ENCODE measurements at regions not wholly inside any gene's neighbourhood (a gene's known extent, or its start where the extent isn't known, plus 50 kb on each side); places are given as distances from the start of the nearest gene placed in this dataset.

DNA sequence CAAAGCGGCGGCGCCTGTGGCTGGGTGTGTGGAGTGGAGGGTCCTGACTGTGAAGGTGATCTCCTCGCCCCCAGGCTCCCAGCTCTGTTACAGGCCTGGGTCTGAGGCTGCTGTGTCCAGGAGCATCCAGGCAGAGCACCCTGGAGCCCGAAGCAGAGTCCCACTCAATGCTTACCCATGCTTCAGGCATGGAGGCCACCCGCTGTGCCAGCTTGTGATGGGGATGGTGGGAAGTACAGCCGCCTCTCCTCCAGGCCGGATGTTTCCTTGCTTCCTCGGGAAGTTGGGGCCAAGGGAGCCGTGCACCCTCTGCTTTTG is 255.9 kb upstream of the IRX1 start:
- no peak for TF ChIP-seq JUND (IDR thresholded peaks at IDR 0.05; ENCODE audit: low read depth)
- in situ Hi-C loops (cut with HindIII; ENCODE audit: low pct_unique_long_range_greater_than_20kb, low sequenced_read_pairs), result no loop called here

GRCh38 chr5:3339092-3339797 is 256.4 kb upstream of the IRX1 start:
- no peak for DNase-seq (ENCODE audit: low read depth in 1 of 2, low spot score in 1 of 2)
- in situ Hi-C loops (cut with HindIII; ENCODE audit: low pct_unique_long_range_greater_than_20kb, low sequenced_read_pairs), result no loop called here
- TF ChIP-seq JUND (IDR thresholded peaks at IDR 0.05; ENCODE audit: low read depth), result no peak

More for the DNA sequence above, 255.9 kb upstream of the IRX1 start:
- no peak for DNase-seq (ENCODE audit: low read depth in 1 of 2, low spot score in 1 of 2)

GRCh38 chr5:3337812-3338541 is 257.7 kb upstream of the IRX1 start:
- no peak for DNase-seq (ENCODE audit: low read depth in 1 of 2, low spot score in 1 of 2)
- in situ Hi-C loops (cut with HindIII; ENCODE audit: low pct_unique_long_range_greater_than_20kb, low sequenced_read_pairs), result no loop called here
- TF ChIP-seq JUND (IDR thresholded peaks at IDR 0.05; ENCODE audit: low read depth), result no peak

GRCh38 chr5:3336666-3337065 is 259.0 kb upstream of the IRX1 start:
- no peak for DNase-seq (ENCODE audit: low read depth in 1 of 2, low spot score in 1 of 2)
- in situ Hi-C loops (cut with HindIII; ENCODE audit: low pct_unique_long_range_greater_than_20kb, low sequenced_read_pairs), result no loop called here

DNA sequence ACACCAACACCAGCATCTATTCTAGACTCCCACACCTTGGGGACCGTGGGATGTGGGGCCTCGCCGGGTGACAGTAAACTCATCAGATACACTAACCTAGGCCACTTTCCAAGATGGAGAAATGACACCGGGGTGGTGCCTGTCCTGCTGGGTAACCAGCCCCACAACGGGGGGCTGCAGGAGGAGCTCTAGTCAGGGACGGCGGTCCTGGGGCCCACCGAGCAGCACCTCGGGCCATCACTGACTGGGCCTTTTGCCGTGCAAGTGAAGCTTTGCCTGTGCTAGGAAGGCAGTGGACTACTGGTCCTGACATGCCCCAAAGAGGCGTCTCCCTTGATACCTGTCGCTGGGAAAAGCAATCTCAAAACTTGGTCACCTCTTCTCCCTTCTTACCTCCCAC is 260.3 kb upstream of the IRX1 start:
- no peak for DNase-seq (ENCODE audit: low read depth in 1 of 2, low spot score in 1 of 2)
- TF ChIP-seq JUND (IDR thresholded peaks at IDR 0.05; ENCODE audit: low read depth), result no peak
- in situ Hi-C loops (cut with HindIII; ENCODE audit: low pct_unique_long_range_greater_than_20kb, low sequenced_read_pairs), result no loop called here

More at GRCh38 chr5:3336666-3337065, 259.0 kb upstream of the IRX1 start:
- TF ChIP-seq JUND (IDR thresholded peaks at IDR 0.05; ENCODE audit: low read depth), result no peak

DNA sequence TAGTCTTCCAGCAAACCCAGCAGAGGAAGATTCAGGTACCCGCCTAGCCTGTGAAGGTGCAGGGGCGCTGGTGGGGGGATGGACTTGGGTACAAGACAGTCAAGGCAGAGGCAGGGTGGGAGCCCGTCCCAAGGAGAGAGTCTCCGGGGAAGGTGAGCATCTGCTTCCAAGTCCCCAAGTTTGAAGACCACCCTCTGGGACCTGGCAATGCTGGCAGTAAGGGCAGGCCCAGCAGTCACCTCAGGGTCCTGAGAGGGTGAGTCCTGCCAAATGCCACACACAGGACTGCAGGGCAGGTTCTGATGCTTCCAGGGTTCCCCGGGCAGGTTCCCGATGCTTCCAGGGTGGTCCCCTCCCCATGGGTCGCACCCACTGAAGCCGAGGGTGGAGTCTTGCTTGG is 261.8 kb upstream of the IRX1 start:
- no peak for DNase-seq (ENCODE audit: low read depth in 1 of 2, low spot score in 1 of 2)
- TF ChIP-seq JUND (IDR thresholded peaks at IDR 0.05; ENCODE audit: low read depth), result no peak
- in situ Hi-C loops (cut with HindIII; ENCODE audit: low pct_unique_long_range_greater_than_20kb, low sequenced_read_pairs), result no loop called here

- DNase-seq (ENCODE audit: low read depth in 1 of 2, low spot score in 1 of 2), result no peak
- no peak for TF ChIP-seq JUND (IDR thresholded peaks at IDR 0.05; ENCODE audit: low read depth)
- in situ Hi-C loops (cut with HindIII; ENCODE audit: low pct_unique_long_range_greater_than_20kb, low sequenced_read_pairs), result no loop called here
These were observed 262.5 kb upstream of the IRX1 start for GRCh38 chr5:3333105-3333504.

DNA sequence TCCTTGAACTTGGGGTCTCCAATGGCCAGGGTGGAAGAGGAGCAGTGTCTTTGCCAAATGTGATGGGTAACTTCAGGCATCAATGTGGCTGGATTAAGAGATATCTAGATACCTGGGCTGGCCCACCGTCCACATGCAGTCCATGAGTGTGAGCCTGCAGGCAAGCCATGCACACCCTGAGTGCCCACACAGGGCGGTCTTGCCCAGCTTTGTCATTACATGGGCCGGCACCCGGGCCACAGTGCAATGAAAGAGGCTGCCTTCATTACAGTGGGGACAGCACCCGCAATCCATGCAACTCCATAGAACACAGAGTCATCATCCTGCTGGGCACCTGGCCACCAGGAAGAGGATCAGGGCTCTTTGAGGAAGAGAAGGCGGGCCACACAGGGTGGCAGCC is 263.8 kb upstream of the IRX1 start:
- no peak for DNase-seq (ENCODE audit: low read depth in 1 of 2, low spot score in 1 of 2)
- no peak for TF ChIP-seq JUND (IDR thresholded peaks at IDR 0.05; ENCODE audit: low read depth)
- in situ Hi-C loops (cut with HindIII; ENCODE audit: low pct_unique_long_range_greater_than_20kb, low sequenced_read_pairs), result no loop called here

DNA sequence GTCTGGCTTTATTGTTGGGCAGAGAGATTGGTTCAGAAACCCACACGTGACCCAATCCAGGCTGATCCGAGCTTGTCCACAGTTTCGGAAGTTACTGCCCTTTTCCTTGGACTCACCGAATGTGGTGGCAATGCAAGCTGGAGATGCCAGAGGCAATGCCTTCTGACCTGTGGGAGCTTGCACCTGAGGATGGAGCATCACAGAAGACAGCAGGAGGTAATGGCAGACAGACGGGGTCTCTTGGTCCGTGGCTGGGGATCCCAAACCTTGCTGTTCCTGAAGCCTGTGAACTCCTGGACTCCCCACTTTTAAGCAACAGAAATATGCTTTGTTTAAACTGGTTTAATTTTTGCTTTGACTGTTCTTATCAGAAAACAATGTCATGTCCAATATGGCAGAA is 265.2 kb upstream of the IRX1 start:
- TF ChIP-seq JUND (IDR thresholded peaks at IDR 0.05; ENCODE audit: low read depth), result no peak
- no peak for DNase-seq (ENCODE audit: low read depth in 1 of 2, low spot score in 1 of 2)
- in situ Hi-C loops (cut with HindIII; ENCODE audit: low pct_unique_long_range_greater_than_20kb, low sequenced_read_pairs), result no loop called here

DNA sequence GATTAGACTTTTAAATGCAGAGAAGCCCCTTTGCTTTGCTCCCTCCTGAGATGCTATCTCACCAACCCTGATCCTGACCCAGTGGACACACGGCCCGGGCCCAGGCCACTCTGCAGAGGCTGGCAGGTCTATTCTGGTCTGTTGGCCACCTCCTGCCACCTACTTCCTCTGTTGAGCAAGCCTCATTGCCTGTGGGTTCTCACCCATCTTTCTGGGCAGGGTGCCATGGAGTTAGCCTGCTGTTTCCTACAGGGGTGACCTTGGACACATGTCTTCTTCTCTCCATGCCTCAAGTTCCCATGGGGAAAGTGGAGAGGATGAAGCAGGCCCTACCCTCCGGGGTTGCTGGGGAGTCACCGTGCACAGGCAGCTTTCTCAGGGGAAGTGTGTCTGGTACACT is 266.2 kb upstream of the IRX1 start:
- in situ Hi-C loops (cut with HindIII; ENCODE audit: low pct_unique_long_range_greater_than_20kb, low sequenced_read_pairs), result no loop called here
- DNase-seq (ENCODE audit: low read depth in 1 of 2, low spot score in 1 of 2), result no peak

GRCh38 chr5:3326841-3327232 is 268.8 kb upstream of the IRX1 start:
- no peak for DNase-seq (ENCODE audit: low read depth in 1 of 2, low spot score in 1 of 2)
- TF ChIP-seq JUND (IDR thresholded peaks at IDR 0.05; ENCODE audit: low read depth), result no peak
- in situ Hi-C loops (cut with HindIII; ENCODE audit: low pct_unique_long_range_greater_than_20kb, low sequenced_read_pairs), result no loop called here

More for the DNA sequence above, 266.2 kb upstream of the IRX1 start:
- TF ChIP-seq JUND (IDR thresholded peaks at IDR 0.05; ENCODE audit: low read depth), result no peak

DNA sequence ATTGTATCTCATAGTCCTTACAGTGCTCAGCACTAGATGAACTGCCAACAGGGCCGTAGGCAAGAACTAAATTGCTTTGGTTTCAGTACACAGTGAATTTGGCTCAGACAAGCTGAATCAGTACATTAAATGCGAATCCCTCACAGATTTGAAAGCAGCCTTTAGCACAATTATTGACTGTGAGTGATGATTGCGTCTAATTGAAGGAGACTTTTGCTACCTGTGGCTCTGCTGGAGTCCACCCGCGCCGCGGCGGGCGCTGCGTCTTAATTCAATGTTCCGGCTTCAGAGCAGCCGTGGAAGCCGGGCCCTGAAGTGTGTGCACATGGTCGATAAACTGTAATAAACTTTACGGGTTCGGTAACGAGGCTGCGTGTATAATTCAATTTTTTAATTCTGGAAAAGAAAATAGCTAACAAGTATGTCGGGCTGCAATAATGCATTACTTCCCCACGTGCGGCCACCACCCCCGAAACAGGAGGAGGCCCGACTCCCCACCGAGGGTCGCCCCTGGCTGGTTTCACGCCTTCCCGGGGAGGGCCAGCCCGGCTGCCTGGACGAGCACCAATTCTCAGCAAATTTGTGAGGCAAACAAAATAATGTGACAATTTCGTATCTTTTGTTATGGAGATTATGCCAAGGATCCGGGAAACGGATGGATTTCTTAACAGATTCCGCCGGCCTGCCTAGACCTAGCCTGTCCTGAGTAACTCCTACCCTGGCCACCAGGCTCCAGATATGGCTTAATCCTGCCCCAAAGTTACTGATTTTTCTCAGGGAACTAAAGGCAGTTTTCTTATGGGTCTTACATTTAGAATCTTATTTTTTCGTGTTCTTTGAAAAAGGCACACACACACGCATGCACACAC is 269.4 kb upstream of the IRX1 start:
- DNase-seq (ENCODE audit: low read depth in 1 of 2, low spot score in 1 of 2), result no peak
- in situ Hi-C loops (cut with HindIII; ENCODE audit: low pct_unique_long_range_greater_than_20kb, low sequenced_read_pairs), result no loop called here

More for the DNA sequence above, 269.4 kb upstream of the IRX1 start:
- no peak for TF ChIP-seq JUND (IDR thresholded peaks at IDR 0.05; ENCODE audit: low read depth)

Measured in T47D (cell line).